CD4-positive, alpha-beta T cell (primary cell): ENCODE measurements at regions not wholly inside any gene's neighbourhood (a gene's known extent, or its start where the extent isn't known, plus 50 kb on each side); places are given as distances from the start of the nearest gene placed in this dataset.

Source experiments
- ATAC-seq: fragments of 200-7000 bp; cut with Tn5 transposase; one replicate; pipeline ENCODE4 v1.10.0; 2022; ENCODE audit warnings: mild to moderate bottlenecking; ENCODE audit not compliant: poor library complexity
- CTCF ChIA-PET: fragments of 350-600 bp; sonication (Branson Sonifier 250); formaldehyde crosslinking; loops from one replicate; lab custom pipeline; 2021; ENCODE audit warnings: antibody characterized with exemption, inconsistent platforms; lab: Charles Lee
- POLR2A ChIA-PET: fragments of 350-600 bp; sonication (Branson Sonifier 250); formaldehyde crosslinking; loops from one replicate; lab custom pipeline; 2021; ENCODE audit warnings: antibody characterized with exemption, inconsistent platforms; lab: Charles Lee
- DNase-seq, 14 experiments: peaks; one replicate each; pipeline ENCODE4 v3.0.0-alpha.2; 2013 to 2020; ENCODE audit warnings: mixed read lengths in 2 of 14
- H3K27ac ChIP-seq, 2 donors: one replicate each; pipeline versions ENCODE4 v1.5.1 to v1.7.0; 2013; ENCODE audit warnings: low read length in 2 of 2, low read depth in 1 of 2, mild to moderate bottlenecking in 1 of 2
- H3K27me3 ChIP-seq, 2 experiments: 1 replicate in 1 of 2; 2 replicates in 1 of 2; pipeline versions ENCODE4 v1.6.1 to v1.7.0; 2013; ENCODE audit warnings: low read length in 2 of 2, control low read depth in 1 of 2, mild to moderate bottlenecking in 1 of 2, moderate library complexity in 1 of 2; ENCODE audit not compliant: insufficient read depth in 2 of 2, control insufficient read depth in 1 of 2
- H3K36me3 ChIP-seq: one replicate; pipeline ENCODE4 v1.6.1; 2013; ENCODE audit warnings: low read length, control low read depth; ENCODE audit not compliant: insufficient read depth
- H3K4me1 ChIP-seq: one replicate; pipeline ENCODE4 v1.6.1; 2013; ENCODE audit warnings: low read length, control low read depth; ENCODE audit not compliant: insufficient read depth
- H3K4me3 ChIP-seq: one replicate; pipeline ENCODE4 v1.5.1; 2013; ENCODE audit warnings: mild to moderate bottlenecking, low read length, moderate library complexity
- H3K9me3 ChIP-seq, 2 experiments: 1 replicate in 1 of 2; 2 replicates in 1 of 2; pipeline versions ENCODE4 v1.6.1 to v1.7.0; 2013; ENCODE audit warnings: low read length in 2 of 2, mild to moderate bottlenecking in 2 of 2, control low read depth in 1 of 2, moderate library complexity in 1 of 2; ENCODE audit not compliant: control insufficient read depth in 1 of 2, insufficient read depth in 1 of 2
- H3K27ac Mint-ChIP-seq: one replicate; pipeline ENCODE4 v1.8.0; 2020; ENCODE audit warnings: mixed read lengths
- H3K27me3 Mint-ChIP-seq: one replicate; pipeline ENCODE4 v1.8.0; 2021; ENCODE audit warnings: mixed read lengths
- H3K36me3 Mint-ChIP-seq: one replicate; pipeline ENCODE4 v1.8.0; 2021; ENCODE audit warnings: low read depth, mixed read lengths
- H3K4me1 Mint-ChIP-seq: one replicate; pipeline ENCODE4 v1.8.0; 2021; ENCODE audit warnings: low read depth, mixed read lengths
- H3K4me3 Mint-ChIP-seq: one replicate; pipeline ENCODE4 v1.8.0; 2020; ENCODE audit warnings: mild to moderate bottlenecking, mixed read lengths
- H3K9me3 Mint-ChIP-seq: one replicate; pipeline ENCODE4 v1.8.0; 2020; ENCODE audit warnings: mixed read lengths
- intact Hi-C, 2 experiments: fragments of 100-400 bp; cut with DNase I in 1 of 2; cut with micrococcal nuclease in 1 of 2; formaldehyde crosslinking; loops; one replicate each; pipeline versions ENCODE4 v1.15.1 to v1.9.0; 2023 to 2025; cut with DNase I, micrococcal nuclease
- TF ChIP-seq, protein P1 (sequence below): fragments of 200-600 bp; IDR thresholded peaks from one replicate; pipeline ENCODE4 v1.8.0; 2022; ENCODE audit warnings: antibody characterized with exemption, mild to moderate bottlenecking

DNA sequence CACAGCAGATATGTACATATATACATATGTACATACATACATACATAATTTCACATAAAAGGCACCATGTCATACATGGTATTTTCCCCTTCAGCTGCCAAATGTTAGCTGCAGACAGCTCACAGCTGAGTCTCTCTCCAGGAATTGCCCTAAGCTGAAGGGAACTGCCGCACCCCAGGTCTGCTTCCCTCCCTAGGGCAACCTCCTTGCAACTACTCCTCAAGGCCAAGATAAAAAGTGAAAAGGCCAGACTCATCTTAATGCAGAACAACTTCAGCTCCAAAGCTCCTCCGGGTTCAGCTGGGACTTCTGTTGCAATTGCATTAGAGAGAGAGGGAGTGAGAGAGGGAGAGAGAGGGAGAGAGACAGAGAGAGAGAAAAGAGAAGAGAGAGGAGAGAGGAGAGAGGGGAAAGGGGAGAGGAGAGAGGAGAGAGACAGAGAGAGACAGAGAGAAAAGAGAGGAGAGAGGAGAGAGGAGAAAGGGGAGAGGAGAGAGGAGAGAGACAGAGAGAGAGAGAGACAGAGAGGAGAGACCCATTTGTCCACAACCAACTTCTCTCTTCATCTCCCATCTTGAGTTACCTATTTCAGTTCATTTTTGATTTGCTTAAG, 143.4 kb upstream of the HES1 start:
- no peak for ATAC-seq
- CTCF ChIA-PET, result no interaction called here
- TF ChIP-seq, protein P1, sequence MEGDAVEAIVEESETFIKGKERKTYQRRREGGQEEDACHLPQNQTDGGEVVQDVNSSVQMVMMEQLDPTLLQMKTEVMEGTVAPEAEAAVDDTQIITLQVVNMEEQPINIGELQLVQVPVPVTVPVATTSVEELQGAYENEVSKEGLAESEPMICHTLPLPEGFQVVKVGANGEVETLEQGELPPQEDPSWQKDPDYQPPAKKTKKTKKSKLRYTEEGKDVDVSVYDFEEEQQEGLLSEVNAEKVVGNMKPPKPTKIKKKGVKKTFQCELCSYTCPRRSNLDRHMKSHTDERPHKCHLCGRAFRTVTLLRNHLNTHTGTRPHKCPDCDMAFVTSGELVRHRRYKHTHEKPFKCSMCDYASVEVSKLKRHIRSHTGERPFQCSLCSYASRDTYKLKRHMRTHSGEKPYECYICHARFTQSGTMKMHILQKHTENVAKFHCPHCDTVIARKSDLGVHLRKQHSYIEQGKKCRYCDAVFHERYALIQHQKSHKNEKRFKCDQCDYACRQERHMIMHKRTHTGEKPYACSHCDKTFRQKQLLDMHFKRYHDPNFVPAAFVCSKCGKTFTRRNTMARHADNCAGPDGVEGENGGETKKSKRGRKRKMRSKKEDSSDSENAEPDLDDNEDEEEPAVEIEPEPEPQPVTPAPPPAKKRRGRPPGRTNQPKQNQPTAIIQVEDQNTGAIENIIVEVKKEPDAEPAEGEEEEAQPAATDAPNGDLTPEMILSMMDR, result no peak

DNA sequence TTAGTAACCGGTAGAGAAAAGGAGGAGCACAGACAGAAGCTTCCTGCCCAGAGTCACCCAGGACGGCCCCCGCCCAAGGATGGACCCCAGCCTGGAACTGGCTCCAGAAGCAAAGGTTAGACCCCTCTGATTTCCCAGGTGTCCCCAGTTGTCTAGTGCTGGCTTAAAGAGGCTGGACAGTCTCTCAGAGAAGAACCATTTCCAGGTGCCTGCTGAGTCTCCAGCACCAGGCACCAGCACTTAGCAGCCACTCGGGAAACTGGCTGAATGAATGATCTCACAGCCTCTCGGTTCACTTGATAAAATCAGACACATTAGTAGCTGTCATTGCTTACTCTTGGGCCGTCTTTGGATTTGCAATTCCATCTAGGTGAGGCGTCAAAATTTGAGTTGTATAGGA, 139.7 kb upstream of the HES1 start:
- ATAC-seq (no peak), DNase-seq (no peak)
- Histone ChIP-seq H3K27ac (no peak overlapping the region), H3K36me3 (no peaks in the 10 kb centered on the region), H3K4me1 (no peaks in the 10 kb centered on the region), H3K9me3 (no peaks in the 10 kb centered on the region), H3K27me3 (peaks cover 5 to 18% of the 10 kb centered on the region in 2 experiments), H3K4me3 (no peak overlapping the region)
- Mint-ChIP-seq H3K36me3 (no peaks in the 10 kb centered on the region), H3K4me1 (no peaks in the 10 kb centered on the region), H3K4me3 (no peak overlapping the region), H3K27me3 (peaks cover 17% of the 10 kb centered on the region), H3K9me3 (no peaks in the 10 kb centered on the region), H3K27ac (no peak overlapping the region)
- TF ChIP-seq, protein P1, result no peak
- intact Hi-C loops, result no loop called here
- CTCF ChIA-PET, result no interaction called here
- POLR2A ChIA-PET, result no interaction called here

More for the DNA sequence above, 143.4 kb upstream of the HES1 start:
- POLR2A ChIA-PET, result no interaction called here
- Mint-ChIP-seq H3K9me3 (no peaks in the 10 kb centered on the region), H3K4me3 (no peak overlapping the region), H3K4me1 (no peaks in the 10 kb centered on the region), H3K36me3 (no peaks in the 10 kb centered on the region), H3K27ac (no peak overlapping the region), H3K27me3 (no peaks in the 10 kb centered on the region)
- H3K36me3 ChIP-seq, result no peaks in the 10 kb centered on the region
- no peak for DNase-seq
- H3K27ac ChIP-seq, result no peak overlapping the region
- no peaks in the 10 kb centered on the region for H3K4me1 ChIP-seq
- peaks cover 4 to 14% of the 10 kb centered on the region in 2 experiments for H3K27me3 ChIP-seq
- H3K4me3 ChIP-seq, result no peak overlapping the region
- intact Hi-C loops, result no loop called here
- H3K9me3 ChIP-seq, result peaks cover 0 to 6% of the 10 kb centered on the region in 2 experiments

DNA sequence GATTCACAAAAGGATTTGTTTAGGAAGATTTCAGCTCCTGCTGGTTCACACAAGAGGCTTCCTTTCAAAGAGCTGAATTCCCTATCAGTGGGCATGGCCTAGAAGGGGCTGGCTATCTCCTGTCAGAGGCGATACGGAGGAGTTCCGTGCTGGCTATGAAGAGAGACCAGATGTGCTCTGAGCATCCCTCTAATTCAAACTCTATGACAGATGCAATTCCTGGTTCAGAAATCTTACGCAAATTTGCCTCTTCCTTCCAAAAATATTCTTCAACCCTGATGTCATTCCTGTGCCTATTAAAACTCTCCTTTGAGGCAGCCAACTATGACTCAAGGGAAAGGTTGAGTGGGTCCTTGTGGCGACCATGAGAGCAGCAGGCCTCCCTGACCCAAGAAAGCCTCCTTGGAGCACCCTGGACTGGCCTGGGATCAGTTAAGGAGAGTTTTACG, 139.3 kb upstream of the HES1 start:
- intact Hi-C loops, result no loop called here
- Mint-ChIP-seq H3K4me1 (no peaks in the 10 kb centered on the region), H3K4me3 (no peak overlapping the region), H3K9me3 (no peaks in the 10 kb centered on the region), H3K27me3 (peaks cover 18% of the 10 kb centered on the region), H3K36me3 (no peaks in the 10 kb centered on the region), H3K27ac (no peak overlapping the region)
- Histone ChIP-seq H3K4me3 (no peak overlapping the region), H3K27me3 (peaks cover 8 to 18% of the 10 kb centered on the region in 2 experiments), H3K27ac (no peak overlapping the region), H3K9me3 (no peaks in the 10 kb centered on the region), H3K4me1 (no peaks in the 10 kb centered on the region), H3K36me3 (no peaks in the 10 kb centered on the region)
- DNase-seq (no peak), ATAC-seq (no peak)
- POLR2A ChIA-PET, result no interaction called here
- CTCF ChIA-PET, result no interaction called here
- TF ChIP-seq, protein P1, result no peak
